H1 (cell line): ENCODE measurements at regions not wholly inside any gene's neighbourhood (a gene's known extent, or its start where the extent isn't known, plus 50 kb on each side); places are given as distances from the start of the nearest gene placed in this dataset.

Experiments used
- BRCA1 ChIP-seq: IDR thresholded peaks from 2 replicates; pipeline ENCODE4 v1.6.1; 2012; ENCODE audit warnings: low read depth, low read length, improper control_type of control experiment
- CTCF ChIP-seq, 3 experiments: IDR thresholded peaks; 1 replicate in 2 of 3; 2 replicates in 1 of 3; pipeline versions ENCODE4 v1.5.1 to v1.6.1; 2011; ENCODE audit warnings: low read length in 3 of 3, mild to moderate bottlenecking in 3 of 3, inconsistent platforms in 2 of 3, low read depth in 1 of 3, moderate library complexity in 1 of 3; ENCODE audit not compliant: insufficient read depth in 1 of 3; ENCODE audit errors: control extremely low read depth in 1 of 3
- EGR1 ChIP-seq: IDR thresholded peaks from 2 replicates; pipeline ENCODE4 v1.6.1; 2011; ENCODE audit warnings: low read depth, low read length, borderline replicate concordance
- EP300 ChIP-seq, 2 experiments: IDR thresholded peaks; 1 replicate in 1 of 2; 2 replicates in 1 of 2; pipeline ENCODE4 v1.6.1; 2011 to 2012; ENCODE audit warnings: low read depth in 2 of 2, low read length in 2 of 2, mild to moderate bottlenecking in 2 of 2, borderline replicate concordance in 1 of 2, inconsistent platforms in 1 of 2, moderate library complexity in 1 of 2
- EZH2 ChIP-seq: fragments of 200-600 bp; sonication (generic); IDR thresholded peaks from 2 replicates; pipeline ENCODE4 v1.7.1; 2012; ENCODE audit warnings: low read depth, mild to moderate bottlenecking, moderate library complexity, low read length, inconsistent platforms; ENCODE audit not compliant: severe bottlenecking
- JUND ChIP-seq: IDR thresholded peaks from 2 replicates; pipeline ENCODE4 v1.6.1; 2011; ENCODE audit warnings: mild to moderate bottlenecking, improper control_type of control experiment, low read length
- POLR2A ChIP-seq, 2 experiments: IDR thresholded peaks; 1 replicate in 1 of 2; 2 replicates in 1 of 2; pipeline ENCODE4 v1.6.1; 2011; ENCODE audit warnings: low read depth in 2 of 2, low read length in 2 of 2, mild to moderate bottlenecking in 2 of 2; ENCODE audit errors: control extremely low read depth in 1 of 2
- RXRA ChIP-seq: IDR thresholded peaks from 2 replicates; pipeline ENCODE4 v1.6.1; 2011; ENCODE audit warnings: low read depth, mild to moderate bottlenecking, low read length, moderate library complexity; ENCODE audit not compliant: insufficient read depth
- SAP30 ChIP-seq: fragments of 300-600 bp; sonication (generic); IDR thresholded peaks from 2 replicates; pipeline ENCODE4 v1.7.1; 2012; ENCODE audit warnings: low read length, moderate library complexity, mild to moderate bottlenecking, inconsistent platforms; ENCODE audit not compliant: insufficient read depth, insufficient replicate concordance
- SP4 ChIP-seq: IDR thresholded peaks from 2 replicates; pipeline ENCODE4 v1.6.1; 2012; ENCODE audit warnings: low read length, inconsistent platforms
- SRF ChIP-seq: IDR thresholded peaks from 2 replicates; pipeline ENCODE4 v1.6.1; 2011; ENCODE audit warnings: mild to moderate bottlenecking, low read depth, low read length, moderate library complexity
- TBP ChIP-seq: IDR thresholded peaks from 2 replicates; pipeline ENCODE4 v1.6.1; 2011; ENCODE audit warnings: low read depth, low read length, improper control_type of control experiment
- TF ChIP-seq, protein P1 (sequence below): IDR thresholded peaks from 2 replicates; pipeline ENCODE4 v1.6.1; 2011; ENCODE audit warnings: low read length, improper control_type of control experiment

- TF ChIP-seq CTCF (IDR thresholded peaks at IDR 0.05; ENCODE audit: control extremely low read depth in 1 of 3, insufficient read depth in 1 of 3, low read depth in 1 of 3, low read length in 3 of 3) (no peak), TBP (no peak), BRCA1 (no peak), EZH2 (no peak), SAP30 (no peak), POLR2A (IDR thresholded peaks at IDR 0.05; ENCODE audit: control extremely low read depth in 1 of 2, low read depth in 2 of 2, low read length in 2 of 2) (no peak), SP4 (no peak), EGR1 (no peak), JUND (no peak), RXRA (no peak), EP300 (IDR thresholded peaks at IDR 0.05; ENCODE audit: borderline replicate concordance in 1 of 2, low read depth in 2 of 2, low read length in 2 of 2) (no peak), SRF (no peak)
- TF ChIP-seq, protein P1, sequence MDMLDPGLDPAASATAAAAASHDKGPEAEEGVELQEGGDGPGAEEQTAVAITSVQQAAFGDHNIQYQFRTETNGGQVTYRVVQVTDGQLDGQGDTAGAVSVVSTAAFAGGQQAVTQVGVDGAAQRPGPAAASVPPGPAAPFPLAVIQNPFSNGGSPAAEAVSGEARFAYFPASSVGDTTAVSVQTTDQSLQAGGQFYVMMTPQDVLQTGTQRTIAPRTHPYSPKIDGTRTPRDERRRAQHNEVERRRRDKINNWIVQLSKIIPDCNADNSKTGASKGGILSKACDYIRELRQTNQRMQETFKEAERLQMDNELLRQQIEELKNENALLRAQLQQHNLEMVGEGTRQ, result no peak
These were observed 398.6 kb downstream of the TBL1XR1 start for GRCh38 chr3:176798680-176799079.
